ENCODE measurements at regions not wholly inside any gene's neighbourhood (a gene's known extent, or its start where the extent isn't known, plus 50 kb on each side); places are given as distances from the start of the nearest gene placed in this dataset.

GRCh38 chr18:1575084-1575483 is 670.4 kb downstream of the ADCYAP1 start:
- H3K9me3 Mint-ChIP-seq: no peaks in the 10 kb centered on the region
- H3K27me3 ChIP-seq (ENCODE audit: control insufficient read depth in 1 of 2, insufficient read depth in 2 of 2, low read length in 2 of 2): no peaks in the 10 kb centered on the region
- ATAC-seq (ENCODE audit: poor library complexity) (no peak), DNase-seq (no peak)
- H3K36me3 ChIP-seq (ENCODE audit: insufficient read depth, low read length): no peaks in the 10 kb centered on the region
- no peak overlapping the region for H3K4me3 Mint-ChIP-seq
- CTCF ChIA-PET: no interaction called here
- no peaks in the 10 kb centered on the region for H3K4me1 ChIP-seq (ENCODE audit: insufficient read depth, low read length)
- H3K4me3 ChIP-seq (ENCODE audit: low read length): no peak overlapping the region
- peaks cover 6% of the 10 kb centered on the region for H3K27me3 Mint-ChIP-seq
- H3K27ac Mint-ChIP-seq: no peak overlapping the region
- H3K27ac ChIP-seq (ENCODE audit: low read depth in 1 of 2, low read length in 2 of 2): no peak overlapping the region
- no peak for TF ChIP-seq CTCF (IDR thresholded peaks at IDR 0.05)
- no peaks in the 10 kb centered on the region for H3K9me3 ChIP-seq (ENCODE audit: control insufficient read depth in 1 of 2, insufficient read depth in 1 of 2, low read length in 2 of 2)
- intact Hi-C loops (cut with DNase I, micrococcal nuclease): no loop called here
- H3K36me3 Mint-ChIP-seq (ENCODE audit: low read depth): no peaks in the 10 kb centered on the region
- POLR2A ChIA-PET: no interaction called here
- no peaks in the 10 kb centered on the region for H3K4me1 Mint-ChIP-seq (ENCODE audit: low read depth)

- Mint-ChIP-seq H3K27me3 (peaks cover 20% of the 10 kb centered on the region), H3K36me3 (ENCODE audit: low read depth) (no peaks in the 10 kb centered on the region), H3K9me3 (no peaks in the 10 kb centered on the region), H3K4me3 (no peak overlapping the region), H3K27ac (no peak overlapping the region), H3K4me1 (ENCODE audit: low read depth) (no peaks in the 10 kb centered on the region)
- H3K27me3 ChIP-seq (ENCODE audit: control insufficient read depth in 1 of 2, insufficient read depth in 2 of 2, low read length in 2 of 2): no peaks in the 10 kb centered on the region
- TF ChIP-seq CTCF (IDR thresholded peaks at IDR 0.05): no peak
- ATAC-seq (ENCODE audit: poor library complexity): no peak
- H3K4me1 ChIP-seq (ENCODE audit: insufficient read depth, low read length): no peaks in the 10 kb centered on the region
- H3K9me3 ChIP-seq (ENCODE audit: control insufficient read depth in 1 of 2, insufficient read depth in 1 of 2, low read length in 2 of 2): no peaks in the 10 kb centered on the region
- ChIA-PET POLR2A (no interaction called here), CTCF (no interaction called here)
- peak in 2 of 14 experiments; percentile 7 to 10 for DNase-seq
- intact Hi-C loops (cut with DNase I, micrococcal nuclease): no loop called here
- H3K4me3 ChIP-seq (ENCODE audit: low read length): no peak overlapping the region
- H3K27ac ChIP-seq (ENCODE audit: low read depth in 1 of 2, low read length in 2 of 2): no peak overlapping the region
- H3K36me3 ChIP-seq (ENCODE audit: insufficient read depth, low read length): no peaks in the 10 kb centered on the region
Measured at GRCh38 chr18:1578505-1578904, 673.8 kb downstream of the ADCYAP1 start.

- Mint-ChIP-seq H3K27me3 (peaks cover 34% of the 10 kb centered on the region), H3K27ac (no peak overlapping the region), H3K36me3 (ENCODE audit: low read depth) (no peaks in the 10 kb centered on the region), H3K9me3 (no peaks in the 10 kb centered on the region), H3K4me1 (ENCODE audit: low read depth) (no peaks in the 10 kb centered on the region), H3K4me3 (no peak overlapping the region)
- intact Hi-C loops (cut with DNase I, micrococcal nuclease): no loop called here
- H3K9me3 ChIP-seq (ENCODE audit: control insufficient read depth in 1 of 2, insufficient read depth in 1 of 2, low read length in 2 of 2): no peaks in the 10 kb centered on the region
- H3K27ac ChIP-seq (ENCODE audit: low read depth in 1 of 2, low read length in 2 of 2): no peak overlapping the region
- TF ChIP-seq CTCF (IDR thresholded peaks at IDR 0.05): no peak
- H3K4me3 ChIP-seq (ENCODE audit: low read length): no peak overlapping the region
- H3K4me1 ChIP-seq (ENCODE audit: insufficient read depth, low read length): no peaks in the 10 kb centered on the region
- no peak for ATAC-seq (ENCODE audit: poor library complexity)
- CTCF ChIA-PET: no interaction called here
- no peaks in the 10 kb centered on the region for H3K36me3 ChIP-seq (ENCODE audit: insufficient read depth, low read length)
- POLR2A ChIA-PET: interaction anchor here (0.5 kb wide), 1 partner anchor 504 kb away, joined by 3 read pairs; no protein-coding TSS in a partner anchor
- DNase-seq: no peak
- H3K27me3 ChIP-seq (ENCODE audit: control insufficient read depth in 1 of 2, insufficient read depth in 2 of 2, low read length in 2 of 2): no peaks in the 10 kb centered on the region
Measured at GRCh38 chr18:1581581-1581980, 676.9 kb downstream of the ADCYAP1 start.
